PC-3 (cell line): ENCODE measurements at regions not wholly inside any gene's neighbourhood (a gene's known extent, or its start where the extent isn't known, plus 50 kb on each side); places are given as distances from the start of the nearest gene placed in this dataset.

Experiments
- ATAC-seq: fragments of 200-7000 bp; cut with Tn5 transposase; 2 replicates; pipeline ENCODE4 v1.9.1; 2020; ENCODE audit warnings: mild to moderate bottlenecking, moderate library complexity
- BruUV-seq: library from RNA; stranded (reverse); fragments of 400-500 nt; replicated peaks from 2 replicates; lab custom pipeline; 2021; lab: Mats Ljungman, UMichigan
- CTCF ChIA-PET: fragments of 300-600 bp; sonication (Branson Sonifier 250); formaldehyde crosslinking; loops from one replicate; lab custom pipeline; 2022; ENCODE audit warnings: antibody characterized with exemption; lab: Charles Lee
- POLR2A ChIA-PET: fragments of 300-600 bp; sonication (Branson Sonifier 250); formaldehyde crosslinking; loops from one replicate; lab custom pipeline; 2022; ENCODE audit warnings: antibody characterized with exemption; ENCODE audit not compliant: unreplicated experiment; lab: Charles Lee
- DNase-seq: peaks from one replicate; pipeline ENCODE4 v3.0.0-alpha.2; 2015
- H2AFZ ChIP-seq: fragments of 300-600 bp; sonication (generic); 2 replicates; pipeline ENCODE4 v1.6.0; 2016; ENCODE audit warnings: antibody characterized with exemption, low read length
- H3F3A ChIP-seq: fragments of 300-600 bp; sonication (generic); one replicate; pipeline ENCODE4 v1.6.0; 2017; ENCODE audit warnings: antibody characterized with exemption, low read length, control low read depth, mild to moderate bottlenecking; ENCODE audit not compliant: unreplicated experiment
- H3K27ac ChIP-seq: fragments of 300-600 bp; sonication (generic); 2 replicates; pipeline ENCODE4 v1.5.1; 2016; ENCODE audit warnings: mild to moderate bottlenecking, low read length
- H3K27me3 ChIP-seq: fragments of 300-600 bp; sonication (generic); 2 replicates; pipeline ENCODE4 v1.6.1; 2016; ENCODE audit warnings: low read length, mixed read lengths
- H3K36me3 ChIP-seq: fragments of 300-600 bp; sonication (generic); 2 replicates; pipeline ENCODE4 v1.6.1; 2016; ENCODE audit warnings: low read depth, mixed run types, low read length, mixed read lengths
- H3K4me1 ChIP-seq: fragments of 300-600 bp; sonication (generic); 2 replicates; pipeline ENCODE4 v1.5.1; 2016; ENCODE audit warnings: low read length; ENCODE audit not compliant: insufficient read depth
- H3K4me2 ChIP-seq: fragments of 300-600 bp; sonication (generic); 2 replicates; pipeline ENCODE4 v1.6.0; 2016; ENCODE audit warnings: low read length
- H3K4me3 ChIP-seq: fragments of 300-600 bp; sonication (generic); 2 replicates; pipeline ENCODE4 v1.5.1; 2016; ENCODE audit warnings: mild to moderate bottlenecking, low read length, mixed read lengths
- H3K79me2 ChIP-seq: fragments of 300-600 bp; sonication (generic); 2 replicates; pipeline ENCODE4 v1.6.1; 2017; ENCODE audit warnings: low read length, mixed read lengths
- H3K9ac ChIP-seq: fragments of 300-600 bp; sonication (generic); 2 replicates; pipeline ENCODE4 v1.6.0; 2016; ENCODE audit warnings: mild to moderate bottlenecking, low read length
- H3K9me2 ChIP-seq: fragments of 300-600 bp; sonication (generic); replicated peaks from 2 replicates; pipeline ENCODE4 v1.6.1; 2016; ENCODE audit warnings: mixed run types, low read length, mixed read lengths
- H3K9me3 ChIP-seq: fragments of 300-600 bp; sonication (generic); 2 replicates; pipeline ENCODE4 v1.6.1; 2016; ENCODE audit warnings: low read length, mixed read lengths
- H4K20me1 ChIP-seq: fragments of 300-600 bp; sonication (generic); 2 replicates; pipeline ENCODE4 v1.6.1; 2016; ENCODE audit warnings: low read length, mixed read lengths
- CTCF ChIP-seq: fragments of 300-600 bp; sonication (generic); conservative IDR thresholded peaks from 2 replicates; pipeline ENCODE4 v1.5.1; 2017; ENCODE audit warnings: antibody characterized with exemption, low read depth, mild to moderate bottlenecking, low read length
- EZH2 ChIP-seq: fragments of 300-600 bp; sonication (generic); IDR thresholded peaks from one replicate; pipeline ENCODE4 v1.6.1; 2017; ENCODE audit warnings: antibody characterized with exemption, mild to moderate bottlenecking, low read length; ENCODE audit not compliant: unreplicated experiment
- EZH2phosphoT487 ChIP-seq: fragments of 300-600 bp; sonication (generic); IDR thresholded peaks from 2 replicates; pipeline ENCODE4 v1.6.1; 2018; ENCODE audit warnings: mild to moderate bottlenecking, antibody characterized with exemption, low read length, borderline replicate concordance
- intact Hi-C: fragments of 100-400 bp; cut with micrococcal nuclease; formaldehyde crosslinking; loops from 2 replicates; pipeline ENCODE4 v1.9.0; 2023

- TF ChIP-seq CTCF (no peak), EZH2phosphoT487 (no peak), EZH2 (no peak)
- ATAC-seq (no peak), DNase-seq (no peak)
- Histone ChIP-seq H3K27me3 (peaks cover 57% of the 10 kb centered on the region), H3K9me3 (no peaks in the 10 kb centered on the region), H4K20me1 (no peaks in the 10 kb centered on the region), H3K9me2 (no peaks in the 10 kb centered on the region), H3K4me2 (no peak overlapping the region), H3K4me3 (no peak overlapping the region), H3K4me1 (no peaks in the 10 kb centered on the region), H3K9ac (no peak overlapping the region), H3K27ac (no peak overlapping the region), H3F3A (no peaks in the 10 kb centered on the region), H3K36me3 (no peaks in the 10 kb centered on the region), H2AFZ (no peak overlapping the region), H3K79me2 (no peaks in the 10 kb centered on the region)
- POLR2A ChIA-PET = no interaction called here
- CTCF ChIA-PET = no interaction called here
- BruUV-seq = no TSS peak
- intact Hi-C loops = no loop called here
Observed at GRCh38 chr15:72998681-72999466, 53.4 kb upstream of the NEO1 start.

GRCh38 chr15:72998226-72998625 is 54.0 kb upstream of the NEO1 start:
- Histone ChIP-seq H3K4me2 (no peak overlapping the region), H4K20me1 (no peaks in the 10 kb centered on the region), H3K9me3 (no peaks in the 10 kb centered on the region), H2AFZ (no peak overlapping the region), H3K27me3 (peaks cover 58% of the 10 kb centered on the region), H3K4me3 (no peak overlapping the region), H3K79me2 (no peaks in the 10 kb centered on the region), H3K9me2 (no peaks in the 10 kb centered on the region), H3K9ac (no peak overlapping the region), H3F3A (no peaks in the 10 kb centered on the region), H3K4me1 (no peaks in the 10 kb centered on the region), H3K36me3 (no peaks in the 10 kb centered on the region), H3K27ac (no peak overlapping the region)
- intact Hi-C loops = no loop called here
- ATAC-seq (no peak), DNase-seq (no peak)
- TF ChIP-seq CTCF (no peak), EZH2phosphoT487 (no peak)
- BruUV-seq = no TSS peak
- POLR2A ChIA-PET = no interaction called here
- CTCF ChIA-PET = no interaction called here

GRCh38 chr15:72995849-72996248 is 56.4 kb upstream of the NEO1 start:
- Histone ChIP-seq H3K27me3 (peaks cover 49% of the 10 kb centered on the region), H3K9me3 (no peaks in the 10 kb centered on the region), H3K79me2 (no peaks in the 10 kb centered on the region), H3K4me1 (peaks cover 4% of the 10 kb centered on the region), H3K9ac (no peak overlapping the region), H3K9me2 (no peaks in the 10 kb centered on the region), H3K4me3 (no peak overlapping the region), H3F3A (no peaks in the 10 kb centered on the region), H3K4me2 (no peak overlapping the region), H3K36me3 (no peaks in the 10 kb centered on the region), H2AFZ (no peak overlapping the region), H4K20me1 (no peaks in the 10 kb centered on the region), H3K27ac (no peak overlapping the region)
- BruUV-seq = no TSS peak
- CTCF ChIA-PET = no interaction called here
- no peak for ATAC-seq
- intact Hi-C loops = no loop called here
- TF ChIP-seq EZH2phosphoT487 (no peak), CTCF (no peak), EZH2 (no peak)
- POLR2A ChIA-PET = no interaction called here
- no peak for DNase-seq
